ENCODE measurements at regions not wholly inside any gene's neighbourhood (a gene's known extent, or its start where the extent isn't known, plus 50 kb on each side); places are given as distances from the start of the nearest gene placed in this dataset.

- H3K4me3 ChIP-seq (ENCODE audit: low read depth in 2 of 2, low read length in 1 of 2): no peak overlapping the region
- no peaks in the 10 kb centered on the region for H3K36me3 ChIP-seq (replicated peaks in 1 of 2; ENCODE audit: control insufficient read depth in 1 of 2, insufficient read depth in 2 of 2, low read length in 1 of 2)
- no peak overlapping the region for H2AFZ ChIP-seq (ENCODE audit: low read depth)
- DNase-seq: no peak
- ChIA-PET CTCF (no interaction called here), POLR2A (no interaction called here)
- no peak overlapping the region for H3K4me2 ChIP-seq
- H3F3A ChIP-seq (replicated peaks; ENCODE audit: insufficient read depth): no peaks in the 10 kb centered on the region
- H3K9me2 ChIP-seq: no peaks in the 10 kb centered on the region
- H3K27me3 ChIP-seq (ENCODE audit: insufficient read depth): no peaks in the 10 kb centered on the region
- no peak overlapping the region for H3K27ac ChIP-seq (ENCODE audit: low read depth in 2 of 2, low read length in 1 of 2)
- H3K9ac ChIP-seq: no peak overlapping the region
- TF ChIP-seq YY1 (IDR thresholded peaks at IDR 0.05; ENCODE audit: low read depth): no peak
- TF ChIP-seq EP300 (IDR thresholded peaks at IDR 0.05; ENCODE audit: borderline replicate concordance in 1 of 2, low read depth in 1 of 2, low read length in 1 of 2): no peak
- TF ChIP-seq IRF3 (IDR thresholded peaks at IDR 0.05; ENCODE audit: low read depth, low read length): no peak
- TF ChIP-seq USF1 (IDR thresholded peaks at IDR 0.05; ENCODE audit: borderline replicate concordance, low read depth): no peak
- no peak for TF ChIP-seq RFX5 (IDR thresholded peaks at IDR 0.05; ENCODE audit: low read length)
- TF ChIP-seq MAX (IDR thresholded peaks at IDR 0.05; ENCODE audit: low read depth): no peak
- no peak for TF ChIP-seq EZH2phosphoT487 (IDR thresholded peaks at IDR 0.05; ENCODE audit: borderline replicate concordance, low read depth)
- no peak for TF ChIP-seq MEF2A (IDR thresholded peaks at IDR 0.05; ENCODE audit: borderline replicate concordance, low read depth)
- no peak for TF ChIP-seq JUND (IDR thresholded peaks at IDR 0.05)
- no peak for TF ChIP-seq POLR2AphosphoS5 (IDR thresholded peaks at IDR 0.05; ENCODE audit: low read depth, low read length)
- no peak for TF ChIP-seq RCOR1 (IDR thresholded peaks at IDR 0.05; ENCODE audit: low read length)
- TF ChIP-seq REST (IDR thresholded peaks at IDR 0.05; ENCODE audit: low read depth, low read length): no peak
- TF ChIP-seq GATA2 (CRISPR knock-in tag; IDR thresholded peaks at IDR 0.05): no peak
- no peak for TF ChIP-seq SIN3A (IDR thresholded peaks at IDR 0.05; ENCODE audit: borderline replicate concordance, low read depth, low read length)
- no peak for TF ChIP-seq SMC3 (IDR thresholded peaks at IDR 0.05; ENCODE audit: low read depth, low read length)
- TF ChIP-seq TEAD4 (IDR thresholded peaks at IDR 0.05; ENCODE audit: borderline replicate concordance, insufficient read depth): no peak
- TF ChIP-seq RXRA (IDR thresholded peaks at IDR 0.05; ENCODE audit: borderline replicate concordance, low read depth): no peak
- TF ChIP-seq PBX3 (IDR thresholded peaks at IDR 0.05): no peak
- no peak for TF ChIP-seq USF2 (IDR thresholded peaks at IDR 0.05; ENCODE audit: borderline replicate concordance, low read depth, low read length)
- no peaks in the 10 kb centered on the region for H3K4me1 ChIP-seq (ENCODE audit: control insufficient read depth in 1 of 2, insufficient read depth in 2 of 2, low read depth in 1 of 2, low read length in 1 of 2)
- no peaks in the 10 kb centered on the region for H3K79me2 ChIP-seq (ENCODE audit: insufficient read depth)
- no peaks in the 10 kb centered on the region for H3K9me3 ChIP-seq
- H4K20me1 ChIP-seq (ENCODE audit: insufficient read depth): no peaks in the 10 kb centered on the region
These were observed 260.5 kb upstream of the THBS1 start for GRCh38 chr15:39320355-39320754.

Measured in SK-N-SH (cell line).